Ishikawa (cell line): ENCODE measurements at regions not wholly inside any gene's neighbourhood (a gene's known extent, or its start where the extent isn't known, plus 50 kb on each side); places are given as distances from the start of the nearest gene placed in this dataset.

Experiments
- CEBPB ChIP-seq: IDR thresholded peaks from 2 replicates; pipeline ENCODE4 v1.6.1; 2012
- CREB1 ChIP-seq: IDR thresholded peaks from 2 replicates; pipeline ENCODE4 v1.6.1; 2012; ENCODE audit warnings: low read depth
- EGR1 ChIP-seq: IDR thresholded peaks from 2 replicates; pipeline ENCODE4 v1.6.1; 2012
- EP300 ChIP-seq: IDR thresholded peaks from 2 replicates; pipeline ENCODE4 v1.6.1; 2012; ENCODE audit warnings: borderline replicate concordance
- FOXM1 ChIP-seq: IDR thresholded peaks from 2 replicates; pipeline ENCODE4 v1.6.1; 2012; ENCODE audit warnings: low read depth, borderline replicate concordance
- NFIC ChIP-seq: IDR thresholded peaks from 2 replicates; pipeline ENCODE4 v1.6.1; 2012
- RAD21 ChIP-seq: IDR thresholded peaks from 2 replicates; pipeline ENCODE4 v1.6.1; 2012; ENCODE audit warnings: low read depth
- TAF1 ChIP-seq: IDR thresholded peaks from 2 replicates; pipeline ENCODE4 v1.6.1; 2012; ENCODE audit warnings: low read depth, mild to moderate bottlenecking
- TCF12 ChIP-seq: IDR thresholded peaks from 2 replicates; pipeline ENCODE4 v1.6.1; 2012; ENCODE audit warnings: low read depth
- TEAD4 ChIP-seq: IDR thresholded peaks from 2 replicates; pipeline ENCODE4 v1.6.1; 2012
- YY1 ChIP-seq: IDR thresholded peaks from 2 replicates; pipeline ENCODE4 v1.6.1; 2012; ENCODE audit warnings: low read depth
- ZBTB7A ChIP-seq: IDR thresholded peaks from 2 replicates; pipeline ENCODE4 v1.6.1; 2012; ENCODE audit warnings: low read depth
- TF ChIP-seq, protein P1 (sequence below): IDR thresholded peaks from 2 replicates; pipeline ENCODE4 v1.6.1; 2012
- TF ChIP-seq, protein P2 (sequence below): IDR thresholded peaks from 2 replicates; pipeline ENCODE4 v1.6.1; 2012; ENCODE audit warnings: low read depth, mild to moderate bottlenecking
- TF ChIP-seq, protein P3 (sequence below): IDR thresholded peaks from 2 replicates; pipeline ENCODE4 v1.6.1; 2012

DNA sequence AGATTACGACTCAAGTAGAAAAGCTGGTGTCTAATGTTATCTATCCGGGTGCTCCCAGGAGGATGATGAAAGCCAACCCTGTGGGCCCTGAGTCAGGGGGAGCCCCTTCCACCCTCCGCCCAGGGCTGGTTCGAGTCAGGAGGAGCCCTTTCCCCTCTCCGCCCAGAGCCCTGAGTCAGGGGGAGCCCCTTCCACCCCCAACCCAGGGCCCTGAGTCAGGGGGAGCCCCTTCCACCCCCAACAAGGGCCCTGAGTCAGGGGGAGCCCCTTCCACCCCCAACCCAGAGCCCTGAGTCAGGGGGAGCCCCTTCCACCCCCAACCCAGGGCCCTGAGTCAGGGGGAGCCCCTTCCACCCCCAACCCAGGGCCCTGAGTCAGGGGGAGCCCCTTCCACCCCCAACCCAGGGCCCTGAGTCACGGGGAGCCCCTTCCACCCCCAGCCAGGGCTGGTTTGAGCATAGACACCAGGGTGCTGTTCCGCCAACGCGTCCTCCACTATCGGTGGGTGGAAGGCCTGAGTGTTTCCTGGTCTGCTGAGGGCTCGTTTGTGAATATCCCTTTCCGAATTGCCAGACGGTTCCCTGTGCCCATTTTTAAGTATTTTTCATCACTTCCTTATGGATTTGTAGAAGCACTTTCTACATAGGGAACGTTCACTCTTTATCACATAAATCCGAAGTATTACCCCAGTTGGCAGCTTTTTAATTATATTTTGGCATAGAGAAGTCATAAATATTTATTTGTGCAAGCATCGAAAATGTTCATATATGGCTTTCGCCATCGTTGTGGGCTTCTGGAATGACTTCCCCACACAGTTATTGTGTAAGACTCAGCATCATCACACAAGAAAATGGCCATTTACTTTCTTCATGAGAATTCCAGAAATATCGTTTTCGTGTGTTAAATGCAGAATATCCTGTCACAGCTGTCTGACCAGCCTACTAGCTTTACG is 380.6 kb downstream of the BRD1 start:
- TF ChIP-seq TAF1 (no peak), ZBTB7A (no peak), TCF12 (no peak), CEBPB (no peak), EGR1 (no peak), FOXM1 (no peak), EP300 (no peak), NFIC (no peak), RAD21 (no peak), CREB1 (no peak), TEAD4 (no peak), YY1 (no peak)
- TF ChIP-seq, protein P1, sequence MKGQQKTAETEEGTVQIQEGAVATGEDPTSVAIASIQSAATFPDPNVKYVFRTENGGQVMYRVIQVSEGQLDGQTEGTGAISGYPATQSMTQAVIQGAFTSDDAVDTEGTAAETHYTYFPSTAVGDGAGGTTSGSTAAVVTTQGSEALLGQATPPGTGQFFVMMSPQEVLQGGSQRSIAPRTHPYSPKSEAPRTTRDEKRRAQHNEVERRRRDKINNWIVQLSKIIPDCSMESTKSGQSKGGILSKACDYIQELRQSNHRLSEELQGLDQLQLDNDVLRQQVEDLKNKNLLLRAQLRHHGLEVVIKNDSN: no peak
- TF ChIP-seq, protein P2, sequence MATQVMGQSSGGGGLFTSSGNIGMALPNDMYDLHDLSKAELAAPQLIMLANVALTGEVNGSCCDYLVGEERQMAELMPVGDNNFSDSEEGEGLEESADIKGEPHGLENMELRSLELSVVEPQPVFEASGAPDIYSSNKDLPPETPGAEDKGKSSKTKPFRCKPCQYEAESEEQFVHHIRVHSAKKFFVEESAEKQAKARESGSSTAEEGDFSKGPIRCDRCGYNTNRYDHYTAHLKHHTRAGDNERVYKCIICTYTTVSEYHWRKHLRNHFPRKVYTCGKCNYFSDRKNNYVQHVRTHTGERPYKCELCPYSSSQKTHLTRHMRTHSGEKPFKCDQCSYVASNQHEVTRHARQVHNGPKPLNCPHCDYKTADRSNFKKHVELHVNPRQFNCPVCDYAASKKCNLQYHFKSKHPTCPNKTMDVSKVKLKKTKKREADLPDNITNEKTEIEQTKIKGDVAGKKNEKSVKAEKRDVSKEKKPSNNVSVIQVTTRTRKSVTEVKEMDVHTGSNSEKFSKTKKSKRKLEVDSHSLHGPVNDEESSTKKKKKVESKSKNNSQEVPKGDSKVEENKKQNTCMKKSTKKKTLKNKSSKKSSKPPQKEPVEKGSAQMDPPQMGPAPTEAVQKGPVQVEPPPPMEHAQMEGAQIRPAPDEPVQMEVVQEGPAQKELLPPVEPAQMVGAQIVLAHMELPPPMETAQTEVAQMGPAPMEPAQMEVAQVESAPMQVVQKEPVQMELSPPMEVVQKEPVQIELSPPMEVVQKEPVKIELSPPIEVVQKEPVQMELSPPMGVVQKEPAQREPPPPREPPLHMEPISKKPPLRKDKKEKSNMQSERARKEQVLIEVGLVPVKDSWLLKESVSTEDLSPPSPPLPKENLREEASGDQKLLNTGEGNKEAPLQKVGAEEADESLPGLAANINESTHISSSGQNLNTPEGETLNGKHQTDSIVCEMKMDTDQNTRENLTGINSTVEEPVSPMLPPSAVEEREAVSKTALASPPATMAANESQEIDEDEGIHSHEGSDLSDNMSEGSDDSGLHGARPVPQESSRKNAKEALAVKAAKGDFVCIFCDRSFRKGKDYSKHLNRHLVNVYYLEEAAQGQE: no peak
- TF ChIP-seq, protein P3, sequence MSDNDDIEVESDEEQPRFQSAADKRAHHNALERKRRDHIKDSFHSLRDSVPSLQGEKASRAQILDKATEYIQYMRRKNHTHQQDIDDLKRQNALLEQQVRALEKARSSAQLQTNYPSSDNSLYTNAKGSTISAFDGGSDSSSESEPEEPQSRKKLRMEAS: no peak

DNA sequence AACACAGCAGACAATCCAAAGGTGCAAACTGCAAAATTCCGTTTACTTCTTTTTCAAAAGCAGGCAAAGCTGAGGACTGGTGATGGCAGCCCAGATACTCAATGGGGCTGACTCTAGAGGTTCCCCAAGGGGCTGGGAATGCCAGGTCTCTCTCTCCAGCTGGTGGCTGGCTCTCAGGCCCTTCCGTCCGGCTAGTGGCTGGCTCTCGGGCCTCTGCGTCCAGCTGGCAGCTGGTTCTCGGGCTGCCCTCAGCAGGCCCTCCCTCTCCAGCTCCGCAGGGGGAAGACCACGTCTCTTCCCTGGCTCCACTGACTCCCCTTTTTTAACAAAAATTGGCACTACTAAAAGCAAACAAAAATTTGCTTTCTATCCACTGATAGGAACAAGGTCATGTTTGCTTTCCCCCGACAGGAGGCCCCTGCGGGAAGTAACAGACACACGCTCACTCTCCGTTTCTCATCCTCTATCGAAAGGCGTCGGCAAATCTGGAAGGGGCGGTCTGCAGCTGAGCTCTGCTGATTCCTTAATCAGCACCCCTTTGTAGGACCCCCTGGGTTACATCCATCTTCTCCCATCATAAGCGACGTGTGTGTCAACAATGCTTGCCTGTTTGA is 381.4 kb downstream of the BRD1 start:
- no peak for TF ChIP-seq EP300

DNA sequence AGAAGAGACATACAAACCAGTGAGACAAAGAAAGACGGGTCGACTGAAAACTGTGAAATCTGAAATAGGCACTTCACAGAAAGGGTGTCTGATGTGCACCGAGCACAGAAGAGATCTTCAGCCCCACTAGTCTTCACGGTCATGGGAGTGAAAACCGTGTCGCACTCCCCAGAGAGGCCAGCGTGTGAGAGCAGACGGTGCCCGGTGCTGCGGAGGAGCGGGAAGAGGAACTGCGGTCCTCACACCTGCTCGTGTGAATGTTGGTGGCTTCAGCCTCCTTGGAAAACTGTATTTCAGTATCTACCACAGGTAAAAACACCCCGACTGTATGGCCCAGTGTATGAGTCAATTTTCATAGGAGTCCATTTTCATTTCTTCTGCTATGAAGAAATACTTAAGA is 382.9 kb downstream of the BRD1 start:
- TF ChIP-seq, protein P3: no peak
- TF ChIP-seq YY1: no peak
- no peak for TF ChIP-seq ZBTB7A
- TF ChIP-seq, protein P2: no peak
- no peak for TF ChIP-seq RAD21
- no peak for TF ChIP-seq EP300
- no peak for TF ChIP-seq TEAD4
- TF ChIP-seq CEBPB: no peak
- TF ChIP-seq CREB1: no peak
- TF ChIP-seq, protein P1: no peak
- no peak for TF ChIP-seq EGR1
- no peak for TF ChIP-seq FOXM1
- TF ChIP-seq NFIC: no peak
- no peak for TF ChIP-seq TAF1
- no peak for TF ChIP-seq TCF12

DNA sequence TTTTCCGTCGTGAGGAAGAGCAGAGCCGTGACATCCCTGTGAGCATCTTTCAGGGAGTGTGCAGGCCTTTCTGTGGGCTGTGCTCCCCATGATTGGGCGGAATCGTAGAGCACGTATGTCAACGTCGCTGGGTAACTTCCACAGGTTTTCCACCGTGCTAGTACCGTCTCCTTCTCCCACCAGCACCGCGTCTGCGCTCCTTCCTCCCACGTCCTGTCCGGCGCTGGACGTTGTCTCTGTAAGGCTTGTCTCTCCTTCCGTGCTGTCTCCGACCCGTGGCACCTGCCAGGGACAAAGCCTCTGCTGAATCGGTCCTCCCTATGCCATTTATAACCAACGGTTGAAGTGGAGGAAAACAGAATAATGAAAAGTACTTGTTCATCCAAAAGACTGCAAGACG is 386.7 kb downstream of the BRD1 start:
- TF ChIP-seq RAD21 (no peak), TEAD4 (no peak), ZBTB7A (no peak), NFIC (no peak), TCF12 (no peak), FOXM1 (no peak), EGR1 (no peak), TAF1 (no peak), EP300 (no peak), CEBPB (no peak), CREB1 (no peak), YY1 (no peak)
- TF ChIP-seq, protein P3: no peak
- TF ChIP-seq, protein P1: no peak
- TF ChIP-seq, protein P2: no peak
